HG03521 (cell line): ENCODE measurements at regions not wholly inside any gene's neighbourhood (a gene's known extent, or its start where the extent isn't known, plus 50 kb on each side); places are given as distances from the start of the nearest gene placed in this dataset.

Experiments used
- ATAC-seq: cut with Tn5 transposase; IDR thresholded peaks from one replicate; pipeline ENCODE4 v1.9.1; 2021; ENCODE audit warnings: mild to moderate bottlenecking, moderate library complexity; ENCODE audit not compliant: unreplicated experiment

DNA sequence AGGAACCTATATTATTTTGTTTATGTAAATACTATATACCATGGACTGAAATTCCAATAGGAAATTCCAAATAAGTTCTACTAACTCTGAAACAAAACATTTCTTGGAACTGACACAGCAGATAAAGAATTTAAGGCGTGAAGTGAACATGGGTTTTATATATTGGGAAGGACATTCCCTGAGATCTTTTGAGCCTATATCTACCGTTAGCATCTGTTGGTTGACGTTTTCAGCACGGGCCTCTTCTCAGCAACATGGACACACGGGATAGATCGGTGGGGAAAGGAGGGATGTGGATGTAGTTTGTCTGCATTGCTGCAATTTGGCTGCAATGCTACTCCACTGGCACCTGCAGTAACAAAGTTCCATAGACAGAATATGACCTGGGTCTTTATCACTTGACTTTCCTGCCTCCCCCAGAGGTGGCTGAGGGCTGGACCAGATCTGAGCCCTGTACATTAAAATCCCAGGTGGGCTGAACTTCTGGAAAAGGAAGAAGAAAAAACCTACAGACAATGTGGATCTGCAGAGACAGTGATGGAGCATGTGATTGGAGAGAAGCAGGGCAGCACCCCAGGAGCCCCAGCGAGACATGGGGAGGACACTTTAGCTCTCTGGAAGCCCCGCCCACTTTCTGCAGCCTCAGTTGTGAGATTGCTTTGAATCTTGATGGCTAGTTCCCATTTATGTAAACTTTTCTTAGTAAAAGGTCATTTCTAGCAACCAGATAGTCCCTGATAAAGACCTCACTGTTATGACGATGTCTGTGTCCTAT, 91.2 kb upstream of the CPEB4 start:
- no peak for ATAC-seq

DNA sequence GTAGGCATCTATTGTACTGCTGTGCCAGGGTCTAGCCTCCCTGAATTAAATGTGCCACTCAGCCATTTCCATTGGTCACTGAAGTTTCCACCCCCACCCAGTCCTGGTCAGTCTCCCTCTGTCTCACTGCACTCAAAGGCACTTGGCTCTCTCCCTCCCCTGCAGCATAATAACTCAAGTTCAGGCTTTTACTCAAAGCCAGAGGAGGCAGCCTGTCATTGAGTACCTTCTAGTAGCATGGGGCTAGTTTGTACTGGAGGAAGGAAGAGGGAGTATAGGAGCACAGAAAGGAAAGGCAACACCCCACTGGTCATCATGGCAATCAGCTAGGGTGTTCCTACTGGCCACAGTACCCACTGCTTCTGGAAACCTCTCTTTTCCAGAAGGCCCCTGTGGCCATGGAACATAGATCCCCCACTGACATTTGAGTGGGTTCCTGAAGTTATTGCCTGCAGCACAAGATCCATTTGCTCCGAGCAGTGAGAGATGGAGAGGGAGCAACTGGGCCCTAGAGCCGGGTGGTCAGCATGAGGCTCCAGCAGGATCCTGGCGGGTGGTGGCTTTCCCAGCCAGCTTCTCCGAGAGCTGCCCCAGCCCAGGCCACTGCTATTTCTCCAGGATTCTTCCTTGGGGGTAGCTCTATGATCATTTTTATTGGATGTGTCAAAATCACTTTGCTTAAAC, 89.9 kb upstream of the CPEB4 start:
- no peak for ATAC-seq

DNA sequence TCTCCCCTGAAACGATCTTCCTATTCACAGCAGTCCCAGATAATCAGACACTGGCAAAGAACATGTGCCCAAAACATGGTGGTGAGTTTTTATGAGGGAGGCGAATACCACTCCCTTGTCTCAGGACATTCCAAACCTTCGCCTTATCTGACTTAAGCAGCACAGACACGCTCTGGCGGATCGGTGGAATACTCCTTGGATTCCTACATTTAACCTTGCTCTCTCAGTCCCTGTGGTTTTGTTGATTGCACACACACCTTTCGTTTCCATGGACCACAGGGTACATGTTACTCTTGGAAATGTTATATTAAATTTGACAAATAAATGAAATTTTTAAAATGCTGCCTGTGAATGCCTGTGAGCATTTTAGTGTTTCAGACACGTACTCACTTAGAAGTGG, 87.8 kb upstream of the CPEB4 start:
- no peak for ATAC-seq

DNA sequence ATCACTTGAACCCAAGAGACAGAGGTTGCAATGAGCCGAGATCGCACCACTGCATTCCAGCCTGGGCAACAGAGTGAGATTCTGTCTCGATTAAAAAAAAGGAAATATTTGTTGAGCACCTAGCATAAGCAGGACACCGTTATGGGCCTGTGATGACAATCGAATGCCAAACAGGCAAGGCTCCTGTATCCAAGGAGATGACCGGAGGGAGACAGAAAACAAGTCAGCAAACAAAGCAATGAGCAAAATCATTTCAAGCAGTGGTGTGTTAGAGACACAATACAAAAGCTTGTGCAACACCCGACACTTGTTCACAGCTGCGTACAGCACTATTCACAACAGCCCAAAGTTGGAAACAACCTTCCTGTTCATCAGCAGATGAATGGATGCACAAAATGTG, 87.1 kb upstream of the CPEB4 start:
- no peak for ATAC-seq

DNA sequence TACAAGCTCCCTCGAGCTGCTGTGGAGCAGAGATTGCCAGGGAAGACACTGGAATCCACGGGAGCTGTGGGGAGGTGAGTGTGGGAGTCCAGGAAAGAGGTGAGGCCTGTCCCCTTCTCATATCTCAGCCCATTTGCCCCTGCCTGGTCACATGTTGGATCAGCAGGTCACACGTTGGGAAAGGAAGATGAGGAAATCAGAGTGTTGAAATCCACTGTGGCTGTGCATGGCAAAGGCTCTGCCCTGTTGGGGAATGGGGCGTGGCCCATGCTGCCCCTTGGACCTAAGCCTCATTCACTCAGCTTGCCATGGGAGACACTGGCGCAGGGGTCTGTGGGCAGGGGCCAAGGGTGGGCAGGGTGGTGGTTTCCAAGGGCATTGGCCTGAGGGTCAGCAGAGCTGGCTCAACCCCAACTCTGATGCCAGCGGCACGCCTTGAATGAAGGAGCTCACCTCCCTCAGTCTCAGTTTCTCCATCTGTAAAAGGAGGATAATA, 85.4 kb upstream of the CPEB4 start:
- ATAC-seq: no peak

DNA sequence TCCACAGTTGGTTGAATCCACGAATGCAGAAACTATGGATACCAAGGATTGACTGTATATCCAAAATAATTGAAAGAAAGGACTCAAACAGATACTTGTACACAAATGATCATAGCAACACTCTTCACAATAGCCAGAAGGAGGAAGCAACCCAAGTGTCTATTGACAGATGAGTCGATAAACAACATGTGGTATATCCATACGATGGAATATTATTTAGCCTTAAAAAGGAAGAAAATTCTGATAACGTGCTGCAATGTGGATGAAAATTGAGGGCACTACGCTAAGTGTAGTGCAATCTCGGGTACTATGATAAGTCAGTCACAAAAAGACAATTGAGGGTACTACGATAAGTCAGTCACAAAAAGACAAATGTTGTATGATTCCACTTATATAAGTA, 83.6 kb upstream of the CPEB4 start:
- ATAC-seq: no peak

DNA sequence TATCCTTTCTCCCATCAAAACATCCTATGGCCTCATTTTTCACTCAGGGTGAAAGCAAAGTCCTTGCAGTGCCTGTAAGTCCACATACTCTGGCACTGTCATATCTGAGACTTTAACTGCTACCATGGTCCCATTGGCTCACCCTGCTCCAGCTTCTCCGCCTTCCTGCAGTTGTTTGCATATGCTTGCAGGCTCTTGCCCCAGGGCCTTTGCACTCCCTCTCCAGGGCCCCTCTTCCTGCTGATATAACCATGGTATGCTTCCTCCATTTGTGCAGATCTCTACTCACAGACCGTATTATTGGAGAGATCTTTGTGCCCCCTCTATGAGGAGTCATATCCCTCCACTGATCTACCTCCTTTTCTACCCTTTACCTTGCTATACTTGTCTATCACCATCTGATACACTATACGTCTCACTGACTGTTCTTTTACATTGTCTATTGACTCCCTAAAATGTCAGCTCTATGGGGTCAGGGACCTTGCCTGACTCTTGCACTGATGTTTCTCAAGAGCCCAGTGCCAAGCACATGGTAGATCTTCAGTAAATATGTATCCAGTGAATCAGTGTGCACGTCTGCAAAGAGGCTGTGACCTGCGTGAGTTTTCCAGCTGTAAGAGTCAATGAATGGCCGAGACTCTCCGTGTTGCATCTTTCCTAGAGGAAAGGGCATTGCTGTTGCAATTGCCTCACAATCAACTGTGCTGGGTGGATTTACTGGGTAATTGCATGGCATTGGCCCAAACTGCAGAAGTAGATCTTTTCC, 81.7 kb upstream of the CPEB4 start:
- ATAC-seq: no peak

DNA sequence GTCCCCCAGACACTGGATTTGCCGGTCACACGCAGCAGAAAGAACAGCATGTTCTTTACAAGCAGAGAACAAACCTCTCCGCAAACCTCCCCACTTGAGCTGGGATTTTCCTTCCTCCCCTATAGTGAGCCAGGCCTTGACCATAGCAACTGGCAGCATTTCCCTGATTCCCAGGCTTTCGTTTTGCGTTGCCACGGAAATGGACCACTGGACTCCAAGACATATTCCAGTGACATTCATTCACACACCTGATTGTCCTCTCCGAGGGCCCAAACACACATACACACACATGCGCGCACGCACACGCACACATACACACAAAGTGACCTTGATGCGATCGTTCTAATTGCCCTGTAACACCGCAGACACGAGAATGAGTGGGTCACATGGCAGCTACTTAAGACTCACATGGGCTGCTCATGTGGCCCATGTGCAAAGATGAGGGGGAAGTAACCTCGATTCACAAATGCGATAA, 80.9 kb upstream of the CPEB4 start:
- no peak for ATAC-seq

DNA sequence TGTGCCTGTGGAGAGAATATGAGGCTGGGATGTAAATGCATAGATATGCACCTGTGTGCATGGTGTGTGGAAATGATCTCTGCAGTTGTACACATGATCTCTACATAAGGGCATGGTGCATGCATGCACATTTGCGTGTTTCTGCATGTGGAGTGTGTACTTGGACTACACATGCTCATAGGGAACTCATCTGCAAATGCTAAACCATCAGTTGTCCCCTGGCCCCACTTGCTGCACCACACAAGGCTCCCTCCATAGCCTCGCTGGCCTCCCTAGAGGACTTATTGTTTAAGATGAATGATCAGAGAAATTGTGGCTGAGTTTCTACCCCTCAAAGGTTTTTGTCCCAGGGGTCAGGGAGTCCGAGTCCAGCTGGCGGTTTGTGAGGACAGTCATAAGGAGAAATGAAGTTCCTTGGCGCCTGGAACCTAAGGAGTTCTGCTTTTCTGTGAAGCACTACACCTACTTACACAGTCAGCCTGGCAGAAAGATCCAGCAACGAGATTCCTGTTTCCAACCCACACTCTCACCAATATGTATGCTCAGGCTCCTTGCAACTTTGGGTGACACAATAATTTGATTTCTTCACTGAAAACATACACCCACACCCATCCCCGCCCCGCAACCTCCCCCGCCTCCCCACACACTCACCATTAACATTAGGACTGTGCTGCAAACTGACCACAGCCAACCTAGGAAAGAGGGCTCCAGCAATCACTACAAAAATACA, 79.9 kb upstream of the CPEB4 start:
- ATAC-seq: no peak

DNA sequence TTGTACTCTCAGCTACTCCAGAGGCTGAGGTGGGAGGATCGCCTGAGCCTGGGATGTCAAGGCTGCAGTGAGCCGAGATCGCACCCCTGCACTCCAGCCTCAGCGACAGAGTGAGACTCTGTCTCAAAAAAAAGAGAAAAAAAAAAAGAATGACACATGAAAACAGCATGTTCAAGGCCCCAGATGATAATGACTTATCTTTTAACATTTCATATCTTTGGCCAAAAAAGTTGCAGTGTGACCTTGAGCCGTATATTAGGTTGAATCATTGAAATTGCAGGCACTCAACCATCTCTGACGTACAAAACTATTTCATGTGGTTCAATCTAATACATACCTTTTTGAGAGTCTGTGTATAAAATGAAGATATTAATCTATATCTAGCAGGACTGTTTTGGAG, 79.1 kb upstream of the CPEB4 start:
- ATAC-seq: no peak

DNA sequence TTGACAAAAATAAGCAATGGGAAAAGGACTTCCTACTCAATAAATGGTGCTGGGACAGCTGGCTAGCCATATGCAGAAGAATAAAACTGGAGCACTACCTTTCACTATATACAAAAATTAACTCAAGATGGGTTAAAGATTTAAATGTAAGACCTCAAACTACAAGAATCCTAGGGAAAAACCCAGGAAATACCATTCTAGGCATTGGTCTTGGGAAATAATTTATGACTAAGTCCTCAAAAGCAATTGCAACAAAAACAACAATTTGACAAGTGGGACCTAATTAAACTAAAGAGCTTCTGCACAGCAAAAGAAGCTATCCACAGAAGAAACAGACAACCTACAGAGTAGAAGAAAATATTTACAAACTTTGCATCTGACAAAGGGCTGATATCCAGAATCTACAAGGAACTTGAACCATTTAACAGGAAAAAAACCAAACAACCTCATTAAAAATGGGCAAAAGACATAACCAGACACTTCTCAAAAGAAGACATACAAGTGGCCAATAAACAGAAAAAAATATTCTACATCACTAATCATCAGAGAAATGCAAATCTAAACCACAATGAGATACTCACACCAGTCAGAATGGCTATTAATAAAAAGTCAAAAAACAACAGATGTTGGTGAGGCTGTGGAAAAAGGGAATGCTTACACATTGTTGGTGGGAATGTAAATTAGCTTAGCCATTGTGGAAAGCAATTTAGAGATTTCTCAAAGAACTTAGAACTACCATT, 75.2 kb upstream of the CPEB4 start:
- no peak for ATAC-seq

DNA sequence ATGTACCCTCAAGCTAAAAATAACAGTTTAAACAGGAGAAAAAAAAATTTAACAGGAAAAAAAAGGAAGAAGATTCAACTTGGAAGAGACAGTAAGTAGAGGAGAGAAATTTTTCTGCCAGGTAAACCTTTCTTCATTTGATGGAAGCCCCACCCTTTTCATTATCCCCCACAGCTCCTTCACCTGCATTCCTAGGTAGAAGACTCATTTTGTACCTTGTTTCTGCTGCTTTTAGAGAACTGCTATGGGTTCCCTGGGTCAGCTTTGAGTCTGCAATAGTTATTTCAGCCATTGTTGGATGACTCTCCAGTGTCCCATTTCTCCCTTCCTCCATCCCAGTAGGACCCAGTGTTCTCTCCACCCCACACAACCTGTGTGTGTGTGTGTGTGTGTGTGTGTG, 74.1 kb upstream of the CPEB4 start:
- ATAC-seq: no peak

DNA sequence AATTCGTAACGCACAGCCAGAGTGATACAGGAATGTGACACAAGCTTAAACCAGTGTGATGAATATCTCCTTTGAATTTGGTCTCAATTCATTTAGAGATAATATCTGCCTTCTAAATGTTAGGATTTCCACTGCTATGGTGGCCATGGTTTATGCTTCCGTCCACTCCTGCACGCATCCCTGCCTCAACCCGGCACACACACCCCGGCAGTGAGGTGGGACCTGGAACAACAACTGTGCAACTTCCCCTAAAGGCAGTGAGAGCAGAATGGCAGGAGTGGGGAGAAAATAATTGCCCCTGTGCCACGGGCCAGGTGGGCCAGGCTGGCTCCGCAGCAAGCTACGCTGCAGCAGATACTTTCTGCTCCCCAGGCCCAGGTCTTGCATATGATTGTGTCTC, 72.6 kb upstream of the CPEB4 start:
- no peak for ATAC-seq

DNA sequence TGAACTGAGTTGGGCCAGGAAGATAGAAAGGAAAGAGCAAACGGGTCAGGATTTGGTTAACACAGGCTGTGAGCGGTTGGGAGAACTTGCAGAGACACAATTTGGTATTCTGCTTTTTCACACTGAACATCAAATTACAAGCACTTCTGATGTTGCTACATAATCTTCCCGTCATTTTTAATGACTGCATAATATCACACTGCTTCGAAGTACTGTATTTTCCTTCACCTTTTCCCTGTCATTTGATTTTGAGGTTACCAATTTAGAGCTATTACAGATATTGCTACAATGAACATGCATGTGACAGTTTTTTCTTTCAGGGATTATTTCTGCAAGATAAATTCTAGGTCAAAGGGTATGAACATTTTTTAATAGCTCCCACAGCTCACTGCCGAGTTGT, 71.4 kb upstream of the CPEB4 start:
- no peak for ATAC-seq

DNA sequence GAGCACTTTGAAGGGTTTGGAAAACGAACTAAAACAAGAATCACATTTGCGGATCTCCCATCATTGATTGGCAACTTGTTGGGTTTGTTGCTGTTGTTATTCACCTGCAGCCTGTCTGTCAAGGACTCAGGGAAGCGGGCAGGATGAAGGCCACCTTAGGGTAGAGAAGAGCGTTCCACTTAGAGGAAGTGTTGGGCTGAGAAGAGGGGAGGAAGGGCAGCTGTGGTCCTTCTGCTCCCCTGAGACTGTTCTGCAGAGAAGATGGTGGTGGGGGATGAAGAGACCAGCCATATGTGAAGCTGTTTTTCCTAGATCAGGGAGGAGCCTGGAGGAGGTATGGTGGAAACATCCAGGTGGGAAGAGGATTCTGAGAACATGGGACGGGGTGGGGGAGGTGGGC, 70.6 kb upstream of the CPEB4 start:
- ATAC-seq: no peak

DNA sequence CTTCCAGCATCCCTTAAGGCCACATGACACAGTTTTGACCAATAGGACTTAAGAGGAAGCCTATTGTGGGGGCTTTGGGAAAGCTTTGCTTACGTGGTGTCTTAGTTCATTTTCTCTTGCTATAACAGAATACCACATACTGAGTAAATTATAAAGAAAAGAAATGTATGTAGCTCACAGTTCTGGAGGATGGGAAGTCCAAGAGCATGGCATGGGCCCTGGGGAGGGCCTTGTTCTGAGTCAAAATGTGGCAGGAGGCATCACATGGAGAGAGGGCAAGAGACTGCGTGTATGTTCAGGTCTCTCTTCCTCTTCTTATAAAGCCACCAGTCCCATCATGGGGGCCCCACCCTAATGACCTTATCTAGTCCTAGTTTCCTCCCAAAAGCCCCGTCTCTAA, 68.6 kb upstream of the CPEB4 start:
- ATAC-seq: no peak

DNA sequence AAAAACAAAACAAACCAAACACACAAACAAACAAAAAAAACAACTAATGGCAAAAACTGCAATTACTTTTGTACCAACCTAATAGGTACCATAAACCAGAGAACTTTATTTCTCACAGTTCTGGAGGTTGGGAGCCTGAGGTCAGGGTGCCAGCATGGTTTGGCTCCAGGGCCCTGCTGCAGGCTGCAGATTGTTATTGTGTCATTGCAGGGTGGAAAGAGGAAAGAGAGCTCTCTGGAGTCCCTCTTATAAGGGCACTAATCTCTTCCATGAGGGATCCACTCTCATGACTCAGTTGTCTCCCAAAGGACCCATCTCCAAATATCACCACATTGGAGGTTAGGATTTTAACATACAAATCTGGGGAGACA, 64.9 kb upstream of the CPEB4 start:
- no peak for ATAC-seq

DNA sequence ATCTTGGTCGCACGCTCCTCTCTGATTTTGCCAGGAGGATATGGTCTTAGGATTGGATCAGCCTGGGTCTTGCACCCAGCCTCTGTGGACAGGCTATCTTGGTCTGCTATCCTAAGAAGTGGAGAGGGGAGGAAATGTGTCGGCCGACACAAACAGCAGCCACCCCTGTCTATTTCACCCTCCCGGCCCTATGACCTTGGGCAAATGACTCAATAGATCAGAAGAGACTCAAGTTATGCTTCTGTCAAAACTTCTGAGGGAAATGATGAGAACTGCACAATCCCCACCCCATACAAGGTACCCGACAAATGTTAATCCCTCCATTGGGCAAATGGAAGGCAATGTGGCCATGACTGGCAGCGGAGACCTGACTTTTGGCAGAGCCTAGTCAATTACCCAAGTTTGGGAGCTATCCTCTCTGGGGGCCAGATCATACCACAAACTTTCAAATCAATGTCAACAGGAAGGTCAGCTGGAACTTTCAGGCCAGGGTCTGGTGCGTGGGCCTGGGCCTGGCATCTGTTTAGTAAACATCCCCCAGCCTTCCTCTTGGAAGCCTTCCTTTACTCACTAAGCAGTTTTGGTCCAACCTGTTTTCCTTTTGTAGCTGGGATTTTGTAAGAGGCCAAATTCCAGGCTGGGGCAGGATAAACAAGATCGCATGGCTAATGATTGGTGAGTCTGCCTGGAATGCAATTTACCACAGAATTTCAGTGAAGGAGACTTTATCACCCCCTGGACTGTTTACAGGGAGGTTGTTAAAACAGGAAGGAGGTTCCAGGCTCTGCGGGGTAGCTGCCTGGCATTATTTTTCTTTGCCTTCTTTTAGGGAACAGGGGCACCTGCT, 64.2 kb upstream of the CPEB4 start:
- ATAC-seq: no peak

DNA sequence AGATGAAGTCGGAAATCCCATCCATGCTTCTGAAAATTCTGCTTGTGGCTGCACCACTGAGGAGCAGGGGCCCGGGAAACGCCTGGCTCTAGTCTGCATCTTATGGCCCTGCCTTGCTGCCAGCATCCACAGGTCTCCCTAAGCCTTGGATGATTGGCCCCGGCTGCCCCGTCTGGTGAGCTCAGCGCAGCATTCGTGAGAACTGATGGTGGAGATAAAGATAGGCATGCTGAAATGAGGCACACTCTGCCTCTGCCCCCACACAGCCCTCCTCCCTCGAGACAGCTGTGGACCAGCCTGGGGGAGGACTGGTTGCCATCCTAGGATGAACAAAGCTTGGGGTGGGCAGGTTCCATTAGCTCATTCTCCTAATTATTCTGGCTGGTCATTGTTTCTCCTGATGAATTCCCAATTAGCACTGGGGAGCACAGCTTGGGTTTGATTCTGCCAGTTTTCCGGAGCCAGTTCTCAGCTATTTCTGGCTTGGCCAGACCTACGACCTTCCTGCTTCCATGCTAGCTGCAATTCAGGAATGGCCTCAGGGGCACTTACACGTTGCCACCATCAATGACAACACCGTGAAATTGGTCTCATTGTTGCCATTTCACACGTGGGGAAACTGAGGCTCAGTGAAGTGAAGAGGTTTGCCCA, 62.8 kb upstream of the CPEB4 start:
- no peak for ATAC-seq
